ENCODE measurements at regions not wholly inside any gene's neighbourhood (a gene's known extent, or its start where the extent isn't known, plus 50 kb on each side); places are given as distances from the start of the nearest gene placed in this dataset.

- no peak overlapping the region for H3K27ac ChIP-seq (ENCODE audit: low read length)
- no peak overlapping the region for H3K4me3 ChIP-seq (ENCODE audit: low read length)
- H3K4me1 ChIP-seq (ENCODE audit: control insufficient read depth, insufficient read depth, low read length) = no peaks in the 10 kb centered on the region
- H3K36me3 ChIP-seq (ENCODE audit: control insufficient read depth, insufficient read depth, low read length) = no peaks in the 10 kb centered on the region
- no CpG with 5 or more reads among the region's 6 CpGs for WGBS (ENCODE audit: insufficient coverage)
- no peaks in the 10 kb centered on the region for H3K27me3 ChIP-seq (ENCODE audit: control insufficient read depth, insufficient read depth, low read length)
- no peak for DNase-seq
- no peaks in the 10 kb centered on the region for H3K9me3 ChIP-seq (replicated peaks; ENCODE audit: control insufficient read depth, low read depth, low read length)
Observed at GRCh38 chr12:47547077-47547476, 158.8 kb downstream of the RPAP3 start.

GRCh38 chr12:47545938-47546609 is 159.8 kb downstream of the RPAP3 start:
- no peaks in the 10 kb centered on the region for H3K4me1 ChIP-seq (ENCODE audit: control insufficient read depth, insufficient read depth, low read length)
- 71% methylated on average over 4 of the region's 6 CpGs for WGBS (ENCODE audit: insufficient coverage)
- no peak overlapping the region for H3K27ac ChIP-seq (ENCODE audit: low read length)
- no peak for DNase-seq
- no peaks in the 10 kb centered on the region for H3K36me3 ChIP-seq (ENCODE audit: control insufficient read depth, insufficient read depth, low read length)
- H3K4me3 ChIP-seq (ENCODE audit: low read length) = no peak overlapping the region
- H3K27me3 ChIP-seq (ENCODE audit: control insufficient read depth, insufficient read depth, low read length) = no peaks in the 10 kb centered on the region
- no peaks in the 10 kb centered on the region for H3K9me3 ChIP-seq (replicated peaks; ENCODE audit: control insufficient read depth, low read depth, low read length)

- Histone ChIP-seq H3K36me3 (ENCODE audit: control insufficient read depth, insufficient read depth, low read length) (no peaks in the 10 kb centered on the region), H3K9me3 (replicated peaks; ENCODE audit: control insufficient read depth, low read depth, low read length) (peaks cover 8% of the 10 kb centered on the region), H3K4me3 (ENCODE audit: low read length) (no peak overlapping the region), H3K27me3 (ENCODE audit: control insufficient read depth, insufficient read depth, low read length) (no peaks in the 10 kb centered on the region), H3K4me1 (ENCODE audit: control insufficient read depth, insufficient read depth, low read length) (no peaks in the 10 kb centered on the region), H3K27ac (ENCODE audit: low read length) (no peak overlapping the region)
- peak; percentile 5 for DNase-seq
- 49% methylated on average over 2 of the region's 2 CpGs for WGBS (ENCODE audit: insufficient coverage)
Observed at GRCh38 chr12:47534695-47535094, 171.1 kb downstream of the RPAP3 start.

GRCh38 chr12:47530050-47530449 is 175.8 kb downstream of the RPAP3 start:
- Histone ChIP-seq H3K36me3 (ENCODE audit: control insufficient read depth, insufficient read depth, low read length) (no peaks in the 10 kb centered on the region), H3K4me1 (ENCODE audit: control insufficient read depth, insufficient read depth, low read length) (no peaks in the 10 kb centered on the region), H3K27me3 (ENCODE audit: control insufficient read depth, insufficient read depth, low read length) (no peaks in the 10 kb centered on the region), H3K27ac (ENCODE audit: low read length) (no peak overlapping the region), H3K9me3 (replicated peaks; ENCODE audit: control insufficient read depth, low read depth, low read length) (peaks cover 8% of the 10 kb centered on the region), H3K4me3 (ENCODE audit: low read length) (no peak overlapping the region)
- DNase-seq = no peak

GRCh38 chr12:47527816-47528215 is 178.0 kb downstream of the RPAP3 start:
- no peak overlapping the region for H3K4me3 ChIP-seq (ENCODE audit: low read length)
- no peaks in the 10 kb centered on the region for H3K36me3 ChIP-seq (ENCODE audit: control insufficient read depth, insufficient read depth, low read length)
- 80% methylated on average over 1 of the region's 1 CpG for WGBS (ENCODE audit: insufficient coverage)
- DNase-seq = no peak
- H3K27me3 ChIP-seq (ENCODE audit: control insufficient read depth, insufficient read depth, low read length) = no peaks in the 10 kb centered on the region
- H3K9me3 ChIP-seq (replicated peaks; ENCODE audit: control insufficient read depth, low read depth, low read length) = peaks cover 8% of the 10 kb centered on the region
- H3K4me1 ChIP-seq (ENCODE audit: control insufficient read depth, insufficient read depth, low read length) = no peaks in the 10 kb centered on the region
- H3K27ac ChIP-seq (ENCODE audit: low read length) = no peak overlapping the region

GRCh38 chr12:47520029-47520428 is 185.8 kb downstream of the RPAP3 start:
- Histone ChIP-seq H3K27ac (ENCODE audit: low read length) (no peak overlapping the region), H3K4me3 (ENCODE audit: low read length) (no peak overlapping the region), H3K9me3 (replicated peaks; ENCODE audit: control insufficient read depth, low read depth, low read length) (peaks cover 8% of the 10 kb centered on the region), H3K4me1 (ENCODE audit: control insufficient read depth, insufficient read depth, low read length) (no peaks in the 10 kb centered on the region), H3K36me3 (ENCODE audit: control insufficient read depth, insufficient read depth, low read length) (no peaks in the 10 kb centered on the region), H3K27me3 (ENCODE audit: control insufficient read depth, insufficient read depth, low read length) (no peaks in the 10 kb centered on the region)
- no peak for DNase-seq

GRCh38 chr12:47517122-47517521 is 188.7 kb downstream of the RPAP3 start:
- no peak overlapping the region for H3K4me3 ChIP-seq (ENCODE audit: low read length)
- H3K4me1 ChIP-seq (ENCODE audit: control insufficient read depth, insufficient read depth, low read length) = no peaks in the 10 kb centered on the region
- H3K27ac ChIP-seq (ENCODE audit: low read length) = no peak overlapping the region
- no peak for DNase-seq
- H3K36me3 ChIP-seq (ENCODE audit: control insufficient read depth, insufficient read depth, low read length) = no peaks in the 10 kb centered on the region
- no peaks in the 10 kb centered on the region for H3K27me3 ChIP-seq (ENCODE audit: control insufficient read depth, insufficient read depth, low read length)
- WGBS (ENCODE audit: insufficient coverage) = 40% methylated on average over 1 of the region's 4 CpGs
- H3K9me3 ChIP-seq (replicated peaks; ENCODE audit: control insufficient read depth, low read depth, low read length) = peaks cover 12% of the 10 kb centered on the region

- Histone ChIP-seq H3K9me3 (replicated peaks; ENCODE audit: control insufficient read depth, low read depth, low read length) (peaks cover 4% of the 10 kb centered on the region), H3K4me1 (ENCODE audit: control insufficient read depth, insufficient read depth, low read length) (no peaks in the 10 kb centered on the region), H3K27ac (ENCODE audit: low read length) (no peak overlapping the region), H3K4me3 (ENCODE audit: low read length) (no peak overlapping the region), H3K27me3 (ENCODE audit: control insufficient read depth, insufficient read depth, low read length) (no peaks in the 10 kb centered on the region), H3K36me3 (ENCODE audit: control insufficient read depth, insufficient read depth, low read length) (no peaks in the 10 kb centered on the region)
- WGBS (ENCODE audit: insufficient coverage) = 36% methylated on average over 1 of the region's 1 CpG
- DNase-seq = no peak
Observed at GRCh38 chr12:47509398-47509851, 196.4 kb downstream of the RPAP3 start.

GRCh38 chr12:47507221-47507620 is 198.6 kb downstream of the RPAP3 start:
- Histone ChIP-seq H3K36me3 (ENCODE audit: control insufficient read depth, insufficient read depth, low read length) (no peaks in the 10 kb centered on the region), H3K27me3 (ENCODE audit: control insufficient read depth, insufficient read depth, low read length) (no peaks in the 10 kb centered on the region), H3K4me1 (ENCODE audit: control insufficient read depth, insufficient read depth, low read length) (no peaks in the 10 kb centered on the region), H3K9me3 (replicated peaks; ENCODE audit: control insufficient read depth, low read depth, low read length) (no peaks in the 10 kb centered on the region), H3K27ac (ENCODE audit: low read length) (no peak overlapping the region), H3K4me3 (ENCODE audit: low read length) (no peak overlapping the region)
- DNase-seq = no peak
- 92% methylated on average over 3 of the region's 3 CpGs for WGBS (ENCODE audit: insufficient coverage)

GRCh38 chr12:47504775-47505446 is 200.9 kb downstream of the RPAP3 start:
- no peaks in the 10 kb centered on the region for H3K27me3 ChIP-seq (ENCODE audit: control insufficient read depth, insufficient read depth, low read length)
- no peaks in the 10 kb centered on the region for H3K9me3 ChIP-seq (replicated peaks; ENCODE audit: control insufficient read depth, low read depth, low read length)
- no peaks in the 10 kb centered on the region for H3K4me1 ChIP-seq (ENCODE audit: control insufficient read depth, insufficient read depth, low read length)
- H3K4me3 ChIP-seq (ENCODE audit: low read length) = no peak overlapping the region
- no peak overlapping the region for H3K27ac ChIP-seq (ENCODE audit: low read length)
- 76% methylated on average over 10 of the region's 11 CpGs for WGBS (ENCODE audit: insufficient coverage)
- H3K36me3 ChIP-seq (ENCODE audit: control insufficient read depth, insufficient read depth, low read length) = no peaks in the 10 kb centered on the region
- DNase-seq = no peak

Measured in muscle of leg (tissue), 3 donors.